Activated CD4-positive, alpha-beta T cell treated with anti-CD3 and anti-CD28 coated beads for 48 hours (primary cell): ENCODE measurements at regions not wholly inside any gene's neighbourhood (a gene's known extent, or its start where the extent isn't known, plus 50 kb on each side); places are given as distances from the start of the nearest gene placed in this dataset.
"Not testable (repeated sequence)": the region's sequence is repeated elsewhere in the genome, so short reads cannot be mapped to it uniquely, and the experiment has no call there.

ENCODE experiments used
- DNase-seq: peaks from one replicate; pipeline ENCODE4 v3.0.0-alpha.2; 2020

DNA sequence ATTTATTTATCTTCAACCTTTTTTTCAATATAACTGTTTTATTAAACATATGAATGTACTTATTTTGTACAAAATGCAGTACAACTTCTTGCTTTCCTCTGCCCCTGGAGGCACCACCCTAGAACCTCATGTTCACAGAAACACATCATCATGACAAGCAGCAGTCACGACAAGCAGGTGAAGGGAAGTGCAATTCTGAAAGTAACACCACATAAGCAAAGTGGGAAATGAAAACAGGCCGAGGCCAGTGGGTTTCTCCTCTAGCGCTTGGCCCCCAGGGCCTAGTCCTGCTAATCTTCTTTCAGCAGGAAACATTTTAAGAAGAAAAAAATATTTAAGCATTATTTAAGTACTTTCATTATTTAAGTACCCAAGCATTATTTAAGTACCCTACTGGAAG is 598.1 kb downstream of the SH2D4B start:
- no peak for DNase-seq

DNA sequence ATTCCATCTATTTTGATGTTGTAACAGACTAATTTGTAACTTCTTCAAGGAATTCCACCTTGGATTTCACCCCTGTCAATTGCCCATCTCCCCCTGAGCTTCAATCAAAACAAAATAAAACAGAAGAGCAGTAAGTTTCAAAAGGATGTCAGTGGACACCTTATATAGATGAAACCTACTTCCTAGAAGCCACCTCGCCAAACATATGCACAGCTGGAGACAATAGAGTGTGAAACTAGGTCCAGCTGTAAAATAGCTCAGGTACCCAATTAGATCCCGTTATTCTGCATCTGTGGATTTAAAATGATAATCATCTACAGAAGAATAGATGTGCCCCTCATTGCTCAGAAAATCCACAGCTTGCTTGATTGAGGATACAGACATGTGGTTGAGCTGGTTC is 598.6 kb downstream of the SH2D4B start:
- no peak for DNase-seq

DNA sequence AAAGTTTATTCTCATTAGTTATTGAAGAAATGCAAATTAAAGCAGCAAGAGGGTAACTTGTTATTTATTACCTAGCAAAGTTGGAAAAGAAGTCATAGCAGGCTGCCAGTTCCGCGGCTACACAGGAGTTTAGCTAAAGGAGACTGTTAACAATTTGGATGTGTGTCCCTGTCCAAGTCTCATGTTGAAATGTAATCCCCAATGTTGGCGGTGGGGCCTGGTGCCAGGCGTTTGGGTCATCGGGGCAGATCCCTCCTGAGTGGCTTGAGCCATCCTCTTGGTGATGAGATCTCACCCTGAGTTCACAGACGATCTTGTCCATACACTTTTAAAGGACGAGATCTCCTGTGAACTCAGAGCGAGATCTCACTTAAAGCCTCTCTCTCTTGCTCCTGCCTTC is 608.3 kb downstream of the SH2D4B start:
- no peak for DNase-seq

DNA sequence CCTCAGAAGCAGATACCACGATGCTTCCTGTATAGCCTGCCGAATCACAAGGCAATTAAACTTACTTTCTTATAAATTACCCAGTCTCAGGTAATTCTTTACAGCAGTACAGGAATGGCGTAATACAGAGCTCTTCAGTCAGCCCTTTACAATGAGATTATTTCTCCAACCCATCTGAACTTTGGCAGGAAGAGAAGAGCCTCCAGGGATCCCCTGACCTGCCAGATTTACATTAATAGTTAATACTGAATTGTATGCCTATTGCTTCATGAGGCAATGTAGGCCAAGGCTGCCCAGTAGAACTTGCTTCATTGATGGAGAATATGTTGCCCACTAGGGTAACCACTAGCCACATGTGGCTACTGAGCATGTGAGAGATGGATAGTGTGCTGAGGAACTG is 608.7 kb downstream of the SH2D4B start:
- DNase-seq, result no peak

DNA sequence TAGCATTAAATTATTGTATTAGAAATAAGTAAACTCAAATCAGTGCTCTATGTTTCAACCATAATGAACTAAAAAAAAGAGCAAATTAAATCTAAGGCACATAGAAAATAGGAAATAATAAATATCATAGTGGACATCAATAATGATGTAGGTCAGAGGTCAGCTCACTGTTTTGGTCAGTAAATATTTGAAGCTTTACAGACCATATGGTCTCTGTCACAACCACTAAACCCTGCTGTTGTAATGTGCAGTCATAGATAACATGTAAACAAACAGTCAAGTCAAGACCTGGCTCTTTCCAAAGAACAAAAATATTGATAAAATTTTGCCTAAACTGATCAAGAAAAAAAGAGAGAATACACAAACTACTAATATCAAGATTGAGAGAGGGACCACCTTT is 615.0 kb downstream of the SH2D4B start:
- no peak for DNase-seq

DNA sequence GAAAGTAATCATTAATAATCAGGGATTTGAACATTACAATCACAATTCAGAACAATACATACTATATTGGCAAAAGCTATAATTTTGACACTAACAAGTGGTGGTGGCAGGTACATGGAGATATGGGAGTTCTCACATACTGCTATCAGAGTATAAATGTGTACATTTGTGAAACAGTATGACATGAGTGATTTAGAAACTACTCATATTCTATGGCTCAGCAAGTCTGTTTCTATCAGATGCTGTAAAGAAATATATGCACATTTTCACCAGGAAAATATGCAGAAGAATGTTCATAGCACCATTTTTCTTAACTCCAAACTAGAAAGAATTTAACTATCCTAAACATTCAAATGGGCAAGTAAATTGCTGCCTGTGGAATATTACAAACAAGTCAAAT is 620.0 kb downstream of the SH2D4B start:
- DNase-seq, result no peak

DNA sequence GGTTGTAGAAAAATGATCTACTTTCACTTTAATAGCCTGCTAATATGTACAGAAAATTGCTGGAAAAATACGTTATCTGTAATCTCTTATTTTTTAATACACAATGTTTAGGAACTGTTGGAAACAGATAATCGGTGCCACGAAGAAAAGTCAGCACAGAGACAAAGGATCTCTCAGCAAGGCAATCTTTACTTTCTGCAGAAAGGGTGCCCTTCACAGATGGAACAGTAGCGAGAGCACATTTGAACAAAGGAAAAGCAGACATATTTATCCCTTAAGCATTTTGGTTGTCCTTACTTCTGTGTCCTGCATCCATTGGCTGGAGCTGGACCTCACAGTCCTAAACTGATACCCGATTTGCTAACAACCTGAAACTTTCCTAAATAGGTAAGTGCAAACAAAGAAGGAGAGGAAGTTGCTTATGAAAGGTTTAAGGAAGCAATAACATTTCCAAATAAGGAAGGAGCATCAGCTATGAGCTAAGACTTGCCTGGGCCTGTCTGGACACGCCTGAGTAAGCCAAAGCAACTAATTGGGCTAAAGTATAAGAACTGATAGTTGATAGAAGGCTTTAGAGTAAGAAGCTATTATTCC is 640.0 kb downstream of the SH2D4B start:
- no peak for DNase-seq

DNA sequence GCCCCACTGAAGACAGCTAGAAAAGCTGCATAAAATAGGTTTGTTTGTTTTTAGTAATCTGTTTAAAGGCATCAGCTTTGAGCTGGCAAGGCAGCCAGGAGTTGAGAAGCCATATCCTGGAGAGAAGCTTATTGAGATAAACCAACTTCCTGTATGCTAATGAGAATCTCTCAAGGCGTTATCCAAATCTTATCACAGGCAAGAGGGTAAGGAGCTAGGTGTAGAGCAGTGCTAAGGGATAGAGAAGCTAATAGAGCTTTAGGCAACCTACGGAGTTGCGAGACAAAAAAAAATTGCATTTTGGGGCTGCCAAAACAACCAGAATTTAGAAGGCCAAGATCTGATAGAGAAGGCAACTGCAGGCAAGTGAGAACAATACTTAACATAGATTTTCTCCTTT is 641.6 kb downstream of the SH2D4B start:
- DNase-seq, result no peak

DNA sequence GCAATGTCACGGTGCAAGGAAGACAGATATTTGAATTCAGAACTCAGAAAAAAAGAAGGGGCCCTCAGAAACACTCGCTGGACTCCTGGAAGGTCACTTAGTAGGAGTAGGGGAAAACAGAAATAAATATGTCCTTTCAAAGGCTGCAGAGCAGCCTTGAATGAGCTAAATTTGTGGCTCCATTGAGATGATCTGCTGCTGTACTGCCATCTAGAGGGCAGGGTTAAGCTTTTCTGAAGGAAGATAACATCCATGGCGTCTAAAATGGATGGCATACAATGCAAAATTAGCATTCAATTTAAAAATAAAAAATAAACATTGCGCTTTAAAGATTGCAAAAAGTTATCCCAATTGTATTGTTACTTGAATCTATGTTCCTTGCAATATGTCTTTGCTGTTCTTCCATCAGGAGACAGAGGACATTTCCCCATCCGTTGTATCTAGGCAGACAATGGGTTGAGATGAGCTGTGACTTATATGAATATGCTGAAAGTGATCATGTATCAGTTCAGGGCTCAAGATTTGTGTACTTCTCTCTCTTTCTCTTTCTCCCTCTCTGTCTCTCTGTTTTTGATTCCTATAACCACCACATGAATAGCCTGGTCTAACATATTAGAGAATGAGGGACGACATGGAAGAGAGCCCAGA is 642.2 kb downstream of the SH2D4B start:
- no peak for DNase-seq

DNA sequence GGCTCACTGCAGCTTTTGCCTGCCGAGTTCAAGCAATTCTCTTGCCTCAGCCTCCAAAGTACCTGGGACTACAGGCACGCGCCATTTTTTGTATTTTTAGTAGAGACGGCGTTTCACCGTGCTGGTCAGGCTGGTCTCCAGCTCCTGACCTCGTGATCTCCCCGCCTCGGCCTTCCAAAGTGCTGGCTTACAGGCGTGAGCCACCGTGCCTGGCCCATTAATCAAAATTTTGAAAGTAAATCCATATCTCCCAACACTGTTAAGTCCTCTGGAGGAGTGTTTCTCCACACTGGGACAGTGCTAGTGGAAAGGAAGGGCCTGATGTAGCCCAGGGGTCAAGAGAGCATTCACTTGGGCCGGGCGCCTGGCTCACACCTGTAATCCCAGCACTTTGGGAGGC is 644.6 kb downstream of the SH2D4B start:
- no peak for DNase-seq

DNA sequence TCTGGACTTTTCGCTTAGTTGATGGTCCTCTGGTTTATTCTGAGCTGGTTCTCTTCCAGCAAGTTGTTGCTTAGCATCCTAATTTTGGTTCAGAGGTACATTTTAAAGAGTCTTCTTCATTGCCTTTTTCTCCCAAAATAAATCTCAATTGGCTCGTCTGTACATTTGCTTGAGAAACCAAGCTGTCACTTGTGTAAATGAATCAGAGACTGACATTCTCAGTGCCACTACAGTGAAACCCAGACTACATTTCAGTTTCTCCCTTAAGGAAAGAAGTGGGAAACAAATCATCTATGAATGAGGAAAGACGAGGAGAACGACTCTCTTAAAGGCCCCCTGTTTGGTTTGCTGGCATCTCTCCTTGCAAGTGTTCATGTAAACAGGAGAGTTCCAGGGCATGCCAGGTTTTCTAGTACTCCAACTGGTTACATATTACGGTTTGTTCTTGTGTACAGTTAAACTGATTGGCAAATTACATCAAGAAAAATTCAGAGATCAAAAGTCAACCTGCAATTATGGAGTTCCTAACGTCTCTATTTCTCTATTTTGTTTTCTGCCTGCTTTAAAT is 654.6 kb downstream of the SH2D4B start:
- DNase-seq, result no peak

DNA sequence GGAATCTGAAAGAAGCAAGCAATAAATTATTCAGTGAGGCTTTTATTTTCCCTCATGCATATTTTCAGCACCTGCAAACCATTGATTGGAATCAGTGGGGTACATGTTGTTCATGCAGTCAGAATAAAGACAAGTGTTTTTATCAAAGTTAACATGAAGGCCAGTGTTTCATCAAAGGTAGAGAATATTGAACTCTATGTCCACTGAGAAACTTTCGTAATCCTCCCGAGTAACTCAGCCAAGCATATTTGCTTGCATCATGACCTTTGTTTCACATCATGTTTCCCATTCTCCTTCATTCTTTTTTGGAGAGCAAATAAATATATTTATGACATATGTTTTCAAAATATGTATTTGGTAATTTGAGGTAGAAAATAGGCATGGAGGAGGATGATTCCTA is 663.1 kb downstream of the SH2D4B start:
- no peak for DNase-seq

DNA sequence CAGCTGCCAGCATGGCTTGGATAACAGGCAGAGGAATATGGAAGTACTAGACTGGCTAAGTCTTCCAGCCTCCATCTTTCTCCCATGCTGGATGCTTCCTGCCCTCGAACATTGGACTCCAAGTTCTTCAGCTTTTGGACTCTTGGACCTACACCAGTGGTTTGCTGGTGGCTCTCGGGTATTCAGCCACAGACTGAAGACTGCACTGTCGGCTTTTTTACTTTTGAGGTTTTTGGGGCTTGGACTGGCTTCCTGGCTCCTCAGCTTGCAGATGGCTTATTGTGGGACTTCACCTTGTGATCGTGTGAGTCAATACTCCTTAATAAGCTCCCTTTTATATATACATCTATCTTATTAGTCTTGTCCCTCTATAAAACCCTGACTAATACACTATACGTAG is 667.6 kb upstream of the NRG3 start:
- DNase-seq, result not testable (repeated sequence)

DNA sequence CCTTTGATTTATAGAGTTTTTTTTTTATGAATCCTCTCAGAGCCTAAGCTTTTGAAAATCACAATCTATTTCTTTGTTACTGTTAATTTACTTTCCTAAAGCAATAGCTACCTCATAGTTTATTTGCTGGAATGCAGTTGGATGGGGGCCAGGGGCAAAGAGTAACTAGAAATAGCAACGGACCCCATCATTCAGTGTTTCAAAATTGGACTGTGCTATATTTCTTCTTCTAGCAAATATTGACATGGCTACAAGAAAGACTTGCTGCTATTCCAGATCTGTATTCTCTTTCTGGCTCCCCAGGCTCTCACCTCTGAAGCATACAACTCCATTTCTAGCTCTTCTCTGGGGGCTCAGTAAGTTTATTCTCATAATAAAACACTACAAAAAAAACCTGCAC is 661.6 kb upstream of the NRG3 start:
- no peak for DNase-seq

DNA sequence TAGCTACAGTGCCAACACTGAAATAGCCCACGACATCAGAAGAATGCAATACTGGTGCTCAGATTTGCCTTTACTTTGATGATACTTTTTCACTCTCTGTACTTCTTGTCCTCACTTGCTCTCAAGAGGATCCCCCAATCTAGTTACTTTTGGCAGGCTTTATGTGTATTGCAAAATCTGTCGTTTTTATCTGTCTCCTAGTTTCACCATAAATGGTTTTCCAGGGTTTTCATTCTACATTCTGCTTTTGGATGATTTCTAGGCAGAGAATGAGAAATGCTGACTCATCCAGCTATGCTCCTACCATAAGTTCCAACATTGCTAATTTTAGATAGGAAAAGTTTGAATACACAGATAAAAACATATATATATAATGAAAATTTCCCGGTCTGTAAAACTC is 659.5 kb upstream of the NRG3 start:
- DNase-seq, result no peak

DNA sequence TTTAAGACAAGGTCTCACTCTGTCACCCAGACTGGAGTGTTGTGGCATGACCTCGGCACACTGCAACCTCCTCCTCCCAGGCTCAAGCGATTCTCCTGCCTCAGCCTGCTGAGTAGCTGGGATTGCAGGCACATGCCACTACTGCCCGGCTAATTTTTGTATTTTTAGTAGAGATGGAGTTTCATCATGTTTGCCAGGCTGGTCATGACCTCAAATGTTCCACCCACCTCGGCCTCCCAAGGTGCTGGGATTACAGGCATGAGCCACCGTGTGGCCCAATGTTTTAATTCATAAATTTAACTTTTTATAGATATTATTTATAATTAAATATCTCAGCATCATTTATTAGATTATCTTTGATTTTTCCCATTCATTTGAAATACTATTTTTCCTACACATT is 658.0 kb upstream of the NRG3 start:
- DNase-seq, result no peak

DNA sequence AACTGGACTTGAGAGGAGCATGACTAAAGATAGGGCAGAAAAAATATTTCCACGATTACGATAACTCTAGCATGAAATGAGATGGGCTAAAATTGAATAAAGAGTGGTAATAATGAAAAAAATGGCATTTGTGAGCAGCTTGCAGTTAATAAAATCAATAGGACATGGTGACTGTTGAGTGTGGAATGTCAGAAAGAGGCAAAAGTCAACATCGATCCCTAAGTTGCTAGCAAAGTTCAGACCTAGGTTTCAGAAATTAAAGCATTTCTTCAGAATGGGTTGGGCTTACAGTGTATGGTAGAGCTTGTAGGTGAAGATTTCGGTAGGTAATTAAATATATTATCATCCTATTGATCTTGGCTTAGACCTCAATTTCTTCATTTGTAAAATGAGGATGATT is 656.7 kb upstream of the NRG3 start:
- DNase-seq, result no peak

DNA sequence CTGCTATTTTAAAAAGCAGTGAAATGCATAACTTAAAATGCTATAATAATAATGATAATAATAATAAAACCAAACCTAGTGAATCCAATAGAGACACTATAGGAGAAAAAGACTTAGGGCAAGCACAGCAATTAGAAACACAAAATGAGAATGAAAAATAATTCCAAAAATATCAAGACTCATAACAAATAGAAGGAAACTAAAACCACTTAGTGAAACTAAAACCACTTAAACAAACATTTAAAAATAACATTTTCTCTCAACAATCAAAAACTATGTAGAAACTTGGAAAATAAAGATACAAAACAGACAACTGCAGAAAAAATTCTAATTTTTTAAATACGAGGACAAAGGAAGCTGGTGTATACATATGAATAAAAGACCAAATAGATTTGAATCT is 655.2 kb upstream of the NRG3 start:
- DNase-seq, result no peak

DNA sequence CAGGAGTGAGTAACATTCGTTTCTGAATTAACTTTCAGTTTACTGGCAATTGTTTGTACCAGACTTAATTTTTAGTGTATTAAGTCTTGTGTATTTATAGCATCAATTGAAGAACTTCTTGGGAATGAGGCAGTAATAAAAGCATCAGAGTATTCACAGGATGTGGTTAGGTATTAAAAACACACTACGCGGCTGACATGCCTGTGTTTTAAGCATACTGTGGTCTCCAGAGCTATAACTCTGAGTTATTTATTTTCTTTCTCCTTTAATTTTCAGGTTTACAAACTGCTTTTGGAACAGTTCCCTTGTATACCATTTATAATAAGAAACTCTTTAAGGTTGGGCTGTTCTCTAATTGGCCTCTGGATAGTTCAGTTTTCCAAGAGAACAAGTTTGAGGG is 626.1 kb upstream of the NRG3 start:
- DNase-seq, result no peak

DNA sequence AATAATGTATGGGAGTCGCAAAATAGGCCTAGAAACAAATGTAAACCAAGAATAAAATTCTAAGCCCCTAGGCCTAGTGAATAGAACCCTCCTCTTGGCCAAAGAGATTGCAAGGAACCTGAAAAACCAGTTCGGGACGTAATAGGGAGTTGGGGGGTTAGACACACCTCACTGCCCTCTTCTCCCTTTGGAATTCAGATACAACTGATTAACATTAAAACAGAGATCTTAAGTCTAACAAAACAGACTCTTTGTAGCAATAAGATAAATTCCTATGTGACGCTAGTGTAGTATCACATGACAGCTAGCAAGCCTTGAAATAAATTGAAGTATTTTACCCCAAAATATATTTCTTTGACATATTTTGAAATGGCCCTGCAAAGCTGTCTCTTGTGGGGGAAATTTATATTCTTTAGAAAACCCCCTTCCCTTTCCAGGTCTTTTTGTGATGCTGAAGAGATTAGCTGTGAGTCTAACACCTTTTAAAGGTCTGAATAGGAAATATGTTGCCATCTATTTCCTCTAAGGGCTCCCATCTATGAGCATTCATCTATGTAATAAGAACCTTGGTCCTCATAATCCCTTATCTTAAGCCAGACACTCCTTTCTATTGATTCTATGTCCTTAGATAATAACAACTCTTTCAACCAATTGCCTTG is 623.4 kb upstream of the NRG3 start:
- DNase-seq, result no peak

DNA sequence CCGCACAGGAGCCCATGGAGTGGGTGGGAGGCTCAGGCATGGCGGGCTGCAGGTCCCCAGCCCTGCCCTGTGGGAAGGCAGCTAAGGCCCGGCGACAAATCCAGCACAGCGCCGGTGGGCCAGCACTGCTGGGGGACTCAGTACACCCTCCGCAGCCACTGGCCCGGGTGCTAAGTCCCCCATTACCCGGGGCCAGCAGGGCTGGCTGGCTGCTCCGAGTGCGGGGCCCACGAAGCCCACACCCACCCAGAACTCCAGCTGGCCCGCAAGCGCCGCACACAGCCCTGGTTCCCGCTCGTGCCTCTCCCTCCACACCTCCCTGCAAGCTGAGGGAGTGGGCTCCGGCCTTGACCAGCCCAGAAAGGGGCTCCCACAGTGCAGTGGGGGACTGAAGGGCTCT is 610.0 kb upstream of the NRG3 start:
- not testable (repeated sequence) for DNase-seq

DNA sequence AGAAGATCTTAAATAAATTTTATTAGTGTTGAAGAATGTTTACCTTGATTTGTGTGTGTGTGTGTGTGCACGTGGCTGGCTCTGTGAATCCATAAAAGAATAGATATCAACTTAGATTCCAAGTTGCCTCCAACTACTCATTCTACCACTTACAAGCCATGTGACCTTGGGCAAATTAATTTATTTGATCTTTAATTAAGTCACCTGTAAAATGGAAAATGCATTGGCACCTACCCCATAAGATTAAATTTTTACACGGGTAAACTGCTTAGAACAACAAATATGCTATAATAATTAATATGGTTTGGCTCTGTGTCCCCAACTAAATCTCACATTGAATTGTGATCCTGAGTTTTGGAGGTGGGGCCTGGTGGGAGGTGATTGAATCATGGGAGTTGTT is 604.9 kb upstream of the NRG3 start:
- no peak for DNase-seq

DNA sequence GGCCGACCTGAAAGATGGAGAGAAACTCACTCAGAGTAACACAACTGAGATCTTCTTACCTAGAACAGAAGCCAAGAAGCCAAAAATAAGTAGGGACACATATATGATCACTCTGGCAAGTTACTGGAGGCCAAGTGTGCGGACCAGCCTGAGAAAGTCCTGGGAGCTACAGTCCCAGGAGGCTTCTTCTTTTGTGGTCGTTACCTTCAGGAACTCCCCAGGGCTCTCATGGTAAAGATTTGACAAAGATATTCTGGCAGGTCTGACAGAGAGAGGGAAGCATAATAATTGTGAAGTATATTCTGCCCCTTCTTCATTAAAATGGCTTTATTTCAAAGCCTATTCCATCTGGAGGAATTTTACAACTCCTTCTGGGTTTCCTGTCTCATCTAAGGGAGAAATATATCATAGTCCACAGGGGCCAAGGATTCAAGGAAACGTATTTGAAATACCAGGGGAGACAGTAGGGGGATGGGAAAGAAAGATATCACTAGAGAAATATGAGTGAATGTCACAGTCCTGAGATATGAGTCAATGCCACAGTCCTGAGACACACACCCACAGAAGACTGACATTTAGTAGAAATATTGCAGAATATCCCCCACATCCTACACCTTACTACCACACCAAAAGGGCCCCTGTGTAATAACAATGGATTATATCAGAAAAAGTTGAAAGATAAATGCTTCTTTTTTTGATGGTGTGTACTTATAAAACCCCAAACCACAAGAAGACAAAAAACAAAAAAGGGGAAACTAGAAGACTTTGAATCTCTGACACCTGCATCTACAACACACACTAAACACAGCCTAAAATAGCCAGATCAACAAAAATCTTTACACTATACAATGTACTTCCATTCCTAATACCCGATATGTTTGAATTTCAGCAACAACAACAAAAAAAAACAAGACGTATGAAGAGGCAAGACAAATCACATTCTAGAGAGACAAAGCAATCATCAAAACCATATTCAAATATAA is 594.2 kb upstream of the NRG3 start:
- DNase-seq, result no peak
